Stimulated activated CD4-positive, alpha-beta T cell treated with anti-CD3 and anti-CD28 coated beads, TNF-alpha, amount 100 ng/mL, for 4 hours (primary cell): ENCODE measurements at regions not wholly inside any gene's neighbourhood (a gene's known extent, or its start where the extent isn't known, plus 50 kb on each side); places are given as distances from the start of the nearest gene placed in this dataset.

Source experiments
- DNase-seq, 3 experiments: peaks; one replicate each; pipeline ENCODE4 v3.0.0-alpha.2; 2020; ENCODE audit warnings: low read depth in 3 of 3

DNA sequence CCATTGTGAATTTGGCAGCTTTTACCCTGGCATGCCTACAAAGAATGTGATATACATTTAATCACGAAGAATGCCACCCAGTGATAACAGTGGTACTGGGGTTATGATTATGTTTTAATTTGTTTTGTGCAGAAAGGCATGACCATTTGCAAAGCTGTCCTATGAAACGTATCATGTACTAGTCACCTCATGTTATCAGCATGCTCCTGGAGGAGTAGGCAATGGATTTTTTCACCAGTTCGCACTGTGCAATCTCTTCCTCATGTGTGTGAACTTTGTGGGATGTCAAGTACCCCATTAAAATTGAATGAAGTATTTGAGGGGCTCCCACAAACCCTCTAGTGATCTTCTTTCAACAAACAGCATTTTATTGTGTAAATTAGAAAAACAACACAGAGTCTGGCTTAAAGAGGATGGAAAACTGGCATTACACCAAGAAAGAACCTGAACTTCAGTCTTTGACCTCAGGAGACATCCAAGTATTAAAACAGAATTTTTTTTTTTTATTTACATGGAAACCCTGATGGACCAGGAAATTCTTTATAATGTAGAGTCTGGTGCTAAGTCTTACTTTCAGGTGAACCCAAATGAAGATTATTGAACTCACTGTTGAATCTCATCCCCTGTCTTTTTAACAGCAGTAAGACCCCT, 200.6 kb upstream of the PGRMC2 start:
- DNase-seq = no peak

DNA sequence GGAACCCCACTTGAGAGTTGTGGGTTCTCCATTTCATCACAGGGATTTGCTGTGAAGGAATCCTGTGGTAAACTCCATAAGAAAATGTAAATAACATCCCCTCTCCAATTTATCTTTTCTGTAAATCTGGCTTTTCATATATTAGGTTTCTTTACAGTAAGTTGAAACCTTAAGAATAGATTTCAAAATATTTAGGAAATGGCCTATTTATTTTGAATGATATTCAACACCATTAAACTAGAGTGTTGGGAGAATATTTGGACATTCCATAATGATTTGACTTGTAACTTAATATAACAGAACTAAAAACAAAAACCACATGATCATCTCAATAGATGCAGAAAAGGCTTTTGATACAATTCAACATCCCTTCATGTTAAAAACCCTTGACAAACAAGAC, 197.3 kb upstream of the PGRMC2 start:
- no peak for DNase-seq

DNA sequence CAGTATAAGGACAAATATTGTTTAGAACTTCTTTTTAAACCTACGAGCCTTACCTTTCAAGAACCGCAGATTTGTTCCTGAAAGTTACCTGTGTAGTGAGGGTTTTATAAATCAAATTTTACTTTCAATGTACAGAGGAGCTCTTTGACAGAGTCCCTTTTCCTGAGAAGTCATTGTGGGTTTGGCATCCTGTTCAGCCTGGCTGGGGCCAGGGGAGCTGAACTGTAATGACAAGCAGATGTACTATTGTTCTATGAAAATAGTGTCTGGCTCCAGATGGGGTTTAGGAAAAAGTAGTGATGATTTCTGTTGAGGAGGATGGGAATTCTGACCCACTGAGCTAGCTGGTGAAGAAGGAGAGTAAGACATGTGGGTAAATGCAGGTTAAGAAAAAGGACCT, 196.2 kb upstream of the PGRMC2 start:
- no peak for DNase-seq

- DNase-seq = no peak
Observed at GRCh38 chr4:128483041-128483440, 195.4 kb upstream of the PGRMC2 start.

GRCh38 chr4:128481752-128482480, 194.3 kb upstream of the PGRMC2 start:
- DNase-seq = no peak

GRCh38 chr4:128480945-128481344, 193.3 kb upstream of the PGRMC2 start:
- DNase-seq = no peak

GRCh38 chr4:128477540-128477939, 189.9 kb upstream of the PGRMC2 start:
- DNase-seq = no peak

DNA sequence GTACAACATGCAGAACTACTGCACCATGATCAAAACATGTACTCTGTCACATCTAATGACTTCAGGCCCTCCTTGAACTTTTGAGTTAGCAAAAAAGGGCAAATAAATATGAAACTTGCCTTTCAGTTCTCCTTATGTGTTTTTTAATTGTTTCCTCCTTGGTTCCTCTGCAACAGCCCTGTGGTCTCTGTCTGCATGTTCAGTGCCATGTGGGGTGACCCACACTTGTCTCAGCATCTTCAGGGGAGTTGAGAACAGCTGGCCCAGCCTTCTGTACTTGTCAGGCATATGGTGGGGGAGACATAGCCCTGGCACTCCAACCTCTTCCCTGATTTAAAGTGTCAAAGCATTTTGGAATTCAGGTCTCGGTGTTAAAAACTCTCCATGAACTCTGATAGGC, 188.0 kb upstream of the PGRMC2 start:
- no peak for DNase-seq

DNA sequence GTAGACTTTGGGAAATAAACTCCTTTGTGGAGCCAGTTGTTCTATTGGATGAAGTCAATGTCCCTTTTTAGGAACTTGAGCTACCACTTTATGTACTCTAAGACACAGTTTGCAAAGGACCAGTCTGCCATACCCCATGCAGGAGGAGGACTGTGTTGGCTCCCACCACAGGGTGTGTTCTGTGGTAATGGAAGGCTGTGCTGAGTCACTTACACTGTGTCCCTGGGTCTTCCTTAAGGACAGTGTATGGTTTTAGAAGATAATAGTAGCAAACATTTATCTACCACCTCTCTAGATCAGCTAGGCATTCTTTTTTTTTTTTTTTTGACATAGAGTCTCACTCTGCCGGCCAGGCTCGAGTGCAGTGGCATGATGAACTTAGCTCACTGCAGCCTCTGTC, 184.0 kb upstream of the PGRMC2 start:
- no peak for DNase-seq

DNA sequence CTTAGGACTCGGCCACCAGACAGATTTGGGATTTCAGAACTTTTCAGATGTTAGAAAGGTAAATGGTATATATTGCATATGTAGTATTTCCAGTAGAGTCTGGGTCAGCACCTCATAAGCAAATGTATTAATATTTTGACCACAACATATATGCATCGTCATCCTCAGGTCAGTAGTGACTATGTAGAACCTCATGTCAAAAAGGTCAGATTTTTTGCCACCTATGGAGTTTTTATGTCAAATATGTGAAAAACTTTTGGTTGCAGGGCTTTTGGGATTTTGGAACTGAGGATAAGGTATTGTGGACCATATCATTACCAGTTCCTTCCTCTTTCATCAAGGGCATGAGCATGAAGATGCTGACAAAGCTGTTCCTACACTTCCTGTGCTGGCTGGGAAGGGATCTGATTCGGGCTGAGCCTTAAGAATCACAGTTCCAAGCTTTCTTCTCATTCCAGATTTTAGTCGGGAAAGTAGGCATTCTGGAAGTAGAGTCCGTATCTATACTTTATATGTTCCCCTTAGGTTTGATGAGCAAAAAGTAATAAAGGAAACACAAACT, 183.0 kb upstream of the PGRMC2 start:
- DNase-seq = no peak

DNA sequence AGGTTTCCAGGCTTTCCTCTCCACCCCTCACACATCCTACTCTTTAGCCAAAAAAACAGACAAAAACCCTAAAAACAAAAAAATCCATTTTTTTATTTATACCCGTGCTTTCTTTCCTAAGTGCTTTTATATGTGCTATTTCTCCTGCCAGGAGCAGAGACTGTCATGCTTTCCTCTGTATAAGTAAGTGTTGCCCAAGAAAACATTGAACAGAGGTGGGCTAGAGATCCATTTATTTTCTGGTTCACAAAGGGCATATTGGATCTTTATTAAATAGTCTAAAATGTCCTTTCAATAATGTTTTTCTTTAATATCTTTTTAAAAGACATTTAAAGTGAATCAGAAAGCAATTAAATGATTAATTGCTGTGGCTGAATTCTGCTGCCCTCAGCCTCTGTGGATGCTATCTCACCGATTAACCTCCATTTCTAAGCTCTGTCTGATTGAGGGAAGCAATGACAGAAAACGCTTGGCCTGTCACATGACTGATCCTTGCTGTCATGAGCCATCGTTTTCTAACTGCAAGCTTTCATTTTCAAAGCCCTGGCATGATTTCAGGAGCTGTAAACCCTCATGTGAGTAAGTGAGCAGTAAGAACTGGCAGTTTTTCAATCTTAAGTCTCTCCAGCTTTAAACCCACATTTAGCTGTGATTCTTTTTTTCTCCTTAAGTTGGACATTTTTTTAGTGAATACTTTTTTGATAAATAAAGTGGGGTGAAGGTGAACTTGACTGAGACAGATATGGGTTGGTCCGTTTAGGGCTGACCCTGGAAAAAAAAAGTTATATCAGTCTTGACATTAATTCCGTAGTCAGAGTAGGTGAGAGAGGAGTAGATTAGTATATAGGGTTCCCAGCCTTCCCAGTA, 180.7 kb upstream of the PGRMC2 start:
- no peak for DNase-seq

- no peak for DNase-seq
Observed at GRCh38 chr4:128465523-128465922, 177.9 kb upstream of the PGRMC2 start.

DNA sequence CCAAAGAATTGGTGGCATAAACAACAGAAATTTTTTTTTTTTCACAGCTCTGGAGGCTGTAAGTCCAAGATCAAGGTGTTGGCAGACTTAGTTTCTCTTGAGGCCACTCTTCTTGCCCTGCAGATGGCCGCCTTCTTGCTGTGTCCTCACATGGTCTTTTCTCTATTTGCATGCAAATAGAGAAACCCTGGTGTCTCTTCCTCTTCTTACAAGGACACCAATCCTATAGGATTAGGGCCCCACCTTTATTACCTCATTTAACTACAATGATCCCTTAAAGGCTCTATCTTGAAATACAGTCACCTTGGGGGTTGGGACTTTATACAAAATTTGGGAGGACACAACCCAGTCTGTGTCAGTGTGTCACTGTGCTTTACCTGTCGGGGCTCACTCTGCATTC, 175.4 kb upstream of the PGRMC2 start:
- DNase-seq = no peak

GRCh38 chr4:128462103-128462783, 174.6 kb upstream of the PGRMC2 start:
- no peak for DNase-seq

- DNase-seq = no peak
Observed at GRCh38 chr4:128461291-128462102, 173.9 kb upstream of the PGRMC2 start.

DNA sequence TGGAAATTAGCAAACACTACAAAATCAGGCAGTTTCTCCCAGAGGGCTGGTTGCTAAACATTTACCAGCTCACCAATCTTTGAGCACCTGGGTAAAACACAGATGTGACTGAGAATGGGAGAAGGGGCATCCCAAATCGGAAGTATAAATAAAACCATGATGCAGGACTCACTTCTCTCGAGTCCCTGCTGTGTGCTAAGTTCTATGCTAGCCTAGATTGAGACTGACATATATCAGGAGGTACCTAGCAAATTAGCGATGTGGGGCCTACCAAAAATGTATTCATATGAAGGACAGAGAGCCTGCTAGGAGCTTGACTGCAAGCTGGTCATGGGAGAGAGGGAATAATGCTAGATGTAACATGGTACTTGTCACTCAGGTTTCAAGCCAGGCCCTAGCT, 171.9 kb upstream of the PGRMC2 start:
- no peak for DNase-seq

DNA sequence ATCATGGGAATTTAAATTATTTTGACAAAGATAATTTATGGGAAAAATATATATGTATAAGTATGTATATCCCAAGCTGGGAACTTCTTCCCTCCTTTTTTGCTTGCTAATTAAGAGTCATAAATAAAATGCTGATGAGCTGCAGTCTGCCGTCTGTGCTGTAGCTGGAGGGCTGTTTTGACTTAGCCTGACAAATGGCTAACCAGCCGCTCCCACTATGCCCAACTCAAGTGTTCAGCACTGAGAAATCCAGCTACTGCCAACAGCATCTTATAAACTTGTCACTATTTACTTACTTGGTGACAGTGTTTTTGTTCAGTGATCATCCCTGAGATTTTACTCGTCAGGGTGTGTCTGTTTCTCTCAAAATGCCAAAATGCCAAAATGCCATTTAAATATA, 171.2 kb upstream of the PGRMC2 start:
- DNase-seq = no peak

DNA sequence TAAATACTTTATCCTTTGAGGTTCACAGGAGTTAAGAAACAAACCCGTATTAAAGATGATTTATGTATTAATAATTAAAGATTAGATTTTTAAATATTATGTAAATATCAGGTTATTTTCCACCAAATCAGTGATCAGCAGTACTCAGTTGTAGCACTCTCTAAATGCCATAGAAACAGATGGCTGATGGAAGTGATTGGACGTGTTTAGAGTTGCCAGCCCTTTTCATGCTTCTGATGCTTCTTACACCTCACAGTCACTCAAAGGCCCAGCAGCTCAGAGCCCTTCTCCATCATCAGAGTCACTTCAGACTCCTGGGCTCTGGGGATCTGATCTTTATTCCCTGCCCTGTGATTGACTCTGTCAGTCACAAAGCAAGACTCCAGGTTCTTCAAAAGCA, 170.1 kb upstream of the PGRMC2 start:
- DNase-seq = no peak

DNA sequence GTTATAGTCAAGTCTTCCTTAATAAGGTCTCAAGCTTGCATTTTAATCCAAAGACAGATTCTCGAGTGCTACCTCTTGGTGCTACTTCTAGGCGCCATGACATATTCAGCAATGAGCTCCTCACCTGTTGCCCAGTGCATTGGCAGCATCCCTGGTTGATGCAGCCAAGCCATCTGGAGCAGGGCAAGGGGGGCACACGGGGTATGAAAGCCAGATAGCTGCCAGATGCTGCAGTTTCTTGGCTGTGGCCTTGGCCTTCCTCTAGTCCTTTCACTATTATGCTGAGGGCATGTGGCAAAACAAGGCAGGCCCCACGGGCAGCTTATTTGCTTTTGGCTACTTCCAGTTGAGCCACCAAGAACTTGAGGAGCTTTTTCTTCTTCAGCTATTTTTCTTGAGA, 168.6 kb upstream of the PGRMC2 start:
- no peak for DNase-seq

DNA sequence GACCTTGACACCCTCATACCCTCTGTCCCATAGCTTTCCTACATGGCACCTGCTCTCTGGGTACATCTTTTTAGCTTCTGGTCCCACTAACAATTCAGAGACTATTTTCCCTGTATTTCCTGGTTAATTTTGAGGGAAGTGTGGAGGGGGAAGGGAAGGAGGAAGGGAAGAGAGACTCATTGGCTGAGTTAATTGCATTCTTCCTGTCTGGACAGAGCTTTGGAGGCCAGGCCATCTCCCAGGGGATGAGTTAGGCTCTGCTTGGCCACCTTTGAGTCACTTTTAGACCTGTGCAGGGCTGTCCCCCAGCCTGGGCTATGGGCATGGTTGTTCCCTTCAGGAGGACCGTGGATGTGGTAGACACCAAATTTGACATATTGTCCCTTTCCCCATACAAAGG, 167.9 kb upstream of the PGRMC2 start:
- DNase-seq = no peak

DNA sequence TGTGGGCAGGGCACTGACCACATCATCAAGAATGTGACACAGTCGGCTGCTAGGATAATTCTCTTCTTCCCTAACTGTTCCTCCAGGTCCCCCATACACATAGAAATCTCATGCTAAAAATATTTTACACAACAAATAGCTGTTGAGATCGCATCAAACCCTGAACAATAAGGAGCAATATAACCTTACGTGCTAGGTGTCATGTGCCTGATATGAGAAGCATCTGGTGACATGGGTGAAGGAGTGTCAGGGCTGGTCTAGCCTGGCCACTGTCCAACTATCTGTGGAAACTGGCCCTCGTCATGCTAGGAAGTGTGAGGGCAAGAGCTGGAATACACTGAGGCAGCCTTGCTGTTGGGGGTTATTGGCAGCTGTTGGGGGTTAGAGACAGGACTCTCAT, 167.3 kb upstream of the PGRMC2 start:
- no peak for DNase-seq
